ENCODE measurements at regions not wholly inside any gene's neighbourhood (a gene's known extent, or its start where the extent isn't known, plus 50 kb on each side); places are given as distances from the start of the nearest gene placed in this dataset.

DNA sequence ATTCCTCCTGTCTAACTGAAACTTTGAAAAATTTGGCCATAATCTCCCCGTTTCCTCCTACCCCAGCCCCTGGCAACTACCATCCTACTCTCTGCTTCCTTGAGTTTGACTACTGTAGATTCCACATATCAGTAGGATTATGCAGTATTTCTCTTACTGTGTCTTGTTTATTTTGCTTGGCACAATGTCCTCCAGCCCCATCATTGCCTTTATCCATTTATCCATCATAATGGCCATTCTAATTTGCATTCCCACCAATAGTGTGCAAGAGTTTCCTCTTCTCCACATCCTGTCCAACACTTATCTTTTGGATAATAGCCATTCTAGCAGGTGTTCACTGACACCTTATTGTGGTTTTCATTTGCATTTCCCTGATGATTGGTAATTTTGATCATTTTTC is 202.3 kb downstream of the THBS2 start:
- WGBS, 2 donors = 67 to 72% methylated on average over 1 of the region's 1 CpG
- Histone ChIP-seq H3K27ac (no peak overlapping the region), H3K4me1 (no peaks in the 10 kb centered on the region), H3K36me3 (replicated peaks in 1 of 2; ENCODE audit: insufficient read depth in 1 of 2, low read depth in 2 of 2) (no peaks in the 10 kb centered on the region), H3K4me3 (no peak overlapping the region), H3K27me3 (no peaks in the 10 kb centered on the region), H3K9me3 (no peaks in the 10 kb centered on the region)
- intact Hi-C loops (cut with DNase I) = no loop called here
- DNase-seq = no peak
- no peak for ATAC-seq
- no peak for TF ChIP-seq POLR2A (IDR thresholded peaks at IDR 0.05)
- TF ChIP-seq, protein P1, sequence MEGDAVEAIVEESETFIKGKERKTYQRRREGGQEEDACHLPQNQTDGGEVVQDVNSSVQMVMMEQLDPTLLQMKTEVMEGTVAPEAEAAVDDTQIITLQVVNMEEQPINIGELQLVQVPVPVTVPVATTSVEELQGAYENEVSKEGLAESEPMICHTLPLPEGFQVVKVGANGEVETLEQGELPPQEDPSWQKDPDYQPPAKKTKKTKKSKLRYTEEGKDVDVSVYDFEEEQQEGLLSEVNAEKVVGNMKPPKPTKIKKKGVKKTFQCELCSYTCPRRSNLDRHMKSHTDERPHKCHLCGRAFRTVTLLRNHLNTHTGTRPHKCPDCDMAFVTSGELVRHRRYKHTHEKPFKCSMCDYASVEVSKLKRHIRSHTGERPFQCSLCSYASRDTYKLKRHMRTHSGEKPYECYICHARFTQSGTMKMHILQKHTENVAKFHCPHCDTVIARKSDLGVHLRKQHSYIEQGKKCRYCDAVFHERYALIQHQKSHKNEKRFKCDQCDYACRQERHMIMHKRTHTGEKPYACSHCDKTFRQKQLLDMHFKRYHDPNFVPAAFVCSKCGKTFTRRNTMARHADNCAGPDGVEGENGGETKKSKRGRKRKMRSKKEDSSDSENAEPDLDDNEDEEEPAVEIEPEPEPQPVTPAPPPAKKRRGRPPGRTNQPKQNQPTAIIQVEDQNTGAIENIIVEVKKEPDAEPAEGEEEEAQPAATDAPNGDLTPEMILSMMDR (IDR thresholded peaks at IDR 0.05) = no peak

DNA sequence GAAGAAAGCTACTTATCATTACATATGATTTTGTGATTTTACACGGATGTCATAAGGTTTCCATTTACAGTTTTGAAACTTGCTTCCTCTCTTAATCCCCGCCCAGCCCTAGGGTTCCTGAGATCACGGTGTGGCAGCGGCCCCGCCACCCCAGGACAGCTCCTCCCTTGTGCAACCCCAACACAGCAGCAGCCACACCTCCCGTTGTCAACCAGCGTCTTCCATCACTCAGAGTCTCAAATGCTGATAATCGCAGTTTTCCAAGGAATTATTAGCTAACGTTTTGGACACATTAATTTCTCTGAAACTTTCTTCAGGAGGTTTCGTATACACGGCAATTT is 204.8 kb downstream of the THBS2 start:
- H3K4me1 ChIP-seq = no peaks in the 10 kb centered on the region
- no peaks in the 10 kb centered on the region for H3K9me3 ChIP-seq
- DNase-seq (no peak), ATAC-seq (no peak)
- intact Hi-C loops (cut with DNase I) = no loop called here
- H3K36me3 ChIP-seq (replicated peaks in 1 of 2; ENCODE audit: insufficient read depth in 1 of 2, low read depth in 2 of 2) = no peaks in the 10 kb centered on the region
- TF ChIP-seq, protein P1 (IDR thresholded peaks at IDR 0.05) = no peak
- TF ChIP-seq POLR2A (IDR thresholded peaks at IDR 0.05) = no peak
- WGBS, 2 donors = 68% methylated on average over 11 of the region's 11 CpGs
- H3K27me3 ChIP-seq = no peaks in the 10 kb centered on the region
- H3K27ac ChIP-seq = no peak overlapping the region
- H3K4me3 ChIP-seq = no peak overlapping the region

DNA sequence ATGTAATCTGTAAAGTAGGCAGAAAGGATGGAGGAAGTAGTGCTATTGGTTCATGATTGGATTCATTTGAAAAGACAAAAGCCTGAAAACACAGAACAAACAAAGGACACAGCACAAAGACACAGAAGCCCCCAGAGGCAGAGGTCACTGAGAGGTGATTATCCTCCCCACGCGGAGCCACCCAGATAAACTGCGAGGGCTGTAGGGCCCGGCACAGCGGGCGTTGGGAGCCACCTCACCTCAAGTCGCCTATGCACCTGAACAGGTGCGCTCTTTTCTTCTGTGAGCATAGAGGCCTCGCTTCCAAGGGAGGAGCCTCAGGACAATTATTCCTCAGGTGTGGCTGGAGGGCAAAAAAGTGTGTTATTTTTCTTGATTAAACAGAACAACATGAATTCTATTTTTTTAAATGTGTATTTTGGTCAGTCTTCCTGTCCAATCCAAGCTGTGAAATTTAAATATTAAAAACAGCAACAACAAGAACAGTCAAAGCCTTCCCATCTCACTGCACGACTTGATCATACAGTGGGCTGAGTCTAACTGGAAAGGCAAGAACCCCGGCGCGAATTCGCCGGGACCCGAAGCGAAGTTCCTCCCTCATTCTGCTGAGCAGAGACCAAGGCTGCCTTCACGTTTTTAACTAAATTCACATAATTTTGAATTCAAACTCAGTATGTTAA is 205.3 kb downstream of the THBS2 start:
- Histone ChIP-seq H3K27me3 (no peaks in the 10 kb centered on the region), H3K4me1 (no peaks in the 10 kb centered on the region), H3K36me3 (replicated peaks in 1 of 2; ENCODE audit: insufficient read depth in 1 of 2, low read depth in 2 of 2) (no peaks in the 10 kb centered on the region), H3K27ac (no peak overlapping the region), H3K4me3 (no peak overlapping the region), H3K9me3 (no peaks in the 10 kb centered on the region)
- DNase-seq = no peak
- ATAC-seq = no peak
- intact Hi-C loops (cut with DNase I) = no loop called here
- 76% methylated on average over 18 of the region's 18 CpGs for WGBS, 2 donors
- TF ChIP-seq, protein P1 (IDR thresholded peaks at IDR 0.05) = no peak
- TF ChIP-seq POLR2A (IDR thresholded peaks at IDR 0.05) = no peak

DNA sequence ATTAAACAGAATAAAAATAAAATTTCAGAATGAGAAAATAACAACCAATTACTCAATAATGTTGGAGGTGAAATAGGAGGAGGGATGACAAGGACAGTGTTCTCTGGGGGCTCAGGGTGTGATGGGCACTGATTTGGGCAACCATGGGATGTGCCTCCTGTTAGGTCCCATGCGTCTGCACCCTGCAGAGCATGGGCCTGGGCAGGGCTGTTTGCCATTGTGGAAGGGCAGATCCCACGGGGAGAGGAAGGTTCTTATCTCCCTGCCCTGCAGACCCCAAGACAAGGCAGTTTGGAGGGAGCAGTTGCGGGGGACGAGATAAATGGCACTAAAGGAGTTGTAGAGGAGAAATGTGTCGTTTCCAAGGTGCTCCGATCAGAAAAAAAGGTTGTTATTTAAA is 206.3 kb downstream of the THBS2 start:
- Histone ChIP-seq H3K4me3 (no peak overlapping the region), H3K36me3 (replicated peaks in 1 of 2; ENCODE audit: insufficient read depth in 1 of 2, low read depth in 2 of 2) (no peaks in the 10 kb centered on the region), H3K4me1 (no peaks in the 10 kb centered on the region), H3K27me3 (no peaks in the 10 kb centered on the region), H3K9me3 (no peaks in the 10 kb centered on the region), H3K27ac (no peak overlapping the region)
- intact Hi-C loops (cut with DNase I) = no loop called here
- DNase-seq = no peak
- TF ChIP-seq POLR2A (IDR thresholded peaks at IDR 0.05) = no peak
- TF ChIP-seq, protein P1 (IDR thresholded peaks at IDR 0.05) = no peak
- WGBS, 2 donors = 66 to 67% methylated on average over 6 of the region's 6 CpGs
- no peak for ATAC-seq

DNA sequence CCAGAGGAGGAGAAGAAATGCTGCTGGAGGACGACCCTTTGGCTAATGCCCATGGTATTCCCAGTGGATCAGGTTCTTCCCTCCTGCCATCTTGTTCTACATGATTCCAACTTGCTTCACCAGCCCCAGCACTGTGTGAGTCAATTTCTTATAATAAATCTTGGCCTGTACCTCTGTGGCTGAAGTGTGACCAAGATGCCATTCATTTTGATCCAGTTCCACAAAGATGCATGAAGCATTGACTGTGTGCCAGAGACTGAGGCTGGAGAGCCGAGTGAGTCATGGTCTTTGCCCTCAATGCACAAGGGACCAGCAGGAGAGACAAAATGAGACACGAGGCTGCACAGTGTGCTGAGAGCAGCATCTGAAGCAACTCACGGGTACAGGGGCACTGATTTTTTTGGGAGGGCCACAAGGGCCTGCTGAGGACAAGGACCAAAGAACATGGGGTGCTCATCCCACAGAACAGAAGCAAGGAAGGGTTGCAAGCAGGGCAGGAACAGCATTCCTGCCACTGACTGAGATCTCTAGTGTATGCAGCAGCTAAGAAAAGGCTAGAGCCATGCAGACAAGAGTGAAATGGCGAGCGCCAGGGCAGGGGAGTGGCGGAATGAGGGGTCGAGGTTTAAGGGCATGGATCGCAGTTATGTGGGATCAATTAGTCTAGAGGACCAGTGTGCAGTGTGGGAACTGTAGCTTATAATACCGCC is 207.0 kb downstream of the THBS2 start:
- no peaks in the 10 kb centered on the region for H3K36me3 ChIP-seq (replicated peaks in 1 of 2; ENCODE audit: insufficient read depth in 1 of 2, low read depth in 2 of 2)
- no peaks in the 10 kb centered on the region for H3K9me3 ChIP-seq
- no peaks in the 10 kb centered on the region for H3K4me1 ChIP-seq
- no peak for TF ChIP-seq POLR2A (IDR thresholded peaks at IDR 0.05)
- TF ChIP-seq, protein P1 (IDR thresholded peaks at IDR 0.05) = no peak
- no peak overlapping the region for H3K4me3 ChIP-seq
- H3K27ac ChIP-seq = no peak overlapping the region
- H3K27me3 ChIP-seq = no peaks in the 10 kb centered on the region
- intact Hi-C loops (cut with DNase I) = no loop called here
- DNase-seq (no peak), ATAC-seq (no peak)
- 62 to 75% methylated on average over 10 of the region's 10 CpGs for WGBS, 2 donors

Data from body of pancreas (tissue), 4 donors.